ENCODE measurements at regions not wholly inside any gene's neighbourhood (a gene's known extent, or its start where the extent isn't known, plus 50 kb on each side); places are given as distances from the start of the nearest gene placed in this dataset.

DNA sequence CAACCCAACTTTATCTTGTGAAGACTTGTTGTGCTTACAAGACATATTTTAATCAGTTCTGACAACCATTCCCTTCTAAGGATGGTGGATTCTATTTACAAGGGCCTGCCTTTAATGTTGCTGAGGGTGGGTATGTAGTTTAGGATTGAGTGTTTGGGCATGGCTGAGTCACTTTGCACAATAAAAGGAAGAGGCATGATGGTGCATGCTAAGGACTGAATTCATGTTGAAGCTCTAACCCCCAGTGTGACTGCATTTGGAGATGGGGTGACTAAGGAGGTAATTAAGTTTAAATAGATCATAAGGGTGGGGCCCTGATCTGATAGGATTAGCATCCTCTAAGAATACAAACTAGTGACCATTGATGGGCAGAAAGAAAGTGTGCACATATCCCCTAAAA is 196.1 kb upstream of the HS3ST3A1 start:
- CTCF ChIA-PET = interaction anchor here (0.6 kb wide), 1 partner anchor 14 kb away, joined by 4 read pairs; no protein-coding TSS in a partner anchor

DNA sequence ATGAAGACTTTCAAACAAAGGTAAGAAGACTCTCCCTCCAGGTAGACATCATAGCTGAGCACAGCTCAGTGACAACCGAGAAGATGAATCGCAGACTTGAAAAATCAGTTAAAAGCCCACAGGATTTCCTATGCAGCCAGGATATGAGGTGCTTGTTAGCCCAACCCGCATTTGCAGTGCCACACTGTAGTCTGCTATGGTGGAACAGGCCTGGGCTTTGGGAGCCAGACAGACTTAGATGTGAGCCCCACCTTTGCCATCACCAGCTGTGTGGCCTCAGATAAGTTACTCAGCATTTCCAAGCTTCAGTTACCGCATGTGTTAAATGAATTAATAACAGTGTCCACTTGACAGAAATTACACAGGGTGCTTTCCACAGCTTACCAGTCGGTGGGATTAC is 204.4 kb upstream of the HS3ST3A1 start:
- Mint-ChIP-seq H3K4me3 (ENCODE audit: unreplicated experiment) (no peak overlapping the region), H3K27me3 (ENCODE audit: insufficient read depth, unreplicated experiment) (no peaks in the 10 kb centered on the region), H3K4me1 (ENCODE audit: insufficient read depth, unreplicated experiment) (no peaks in the 10 kb centered on the region), H3K27ac (ENCODE audit: low read depth, unreplicated experiment) (no peak overlapping the region), H3K9me3 (ENCODE audit: unreplicated experiment) (no peaks in the 10 kb centered on the region), H3K36me3 (ENCODE audit: insufficient read depth, unreplicated experiment) (no peaks in the 10 kb centered on the region)
- CTCF ChIA-PET = interaction anchor here (0.6 to 0.7 kb wide), 3 partner anchors 180 to 1121 kb away, joined by 3 to 4 read pairs (median 3); no protein-coding TSS in a partner anchor
- DNase-seq (ENCODE audit: unreplicated experiment) = no peak
- intact Hi-C loops (cut with micrococcal nuclease) = no loop called here
- no TSS peak for BruUV-seq (replicated peaks)
- TF ChIP-seq, protein P1, sequence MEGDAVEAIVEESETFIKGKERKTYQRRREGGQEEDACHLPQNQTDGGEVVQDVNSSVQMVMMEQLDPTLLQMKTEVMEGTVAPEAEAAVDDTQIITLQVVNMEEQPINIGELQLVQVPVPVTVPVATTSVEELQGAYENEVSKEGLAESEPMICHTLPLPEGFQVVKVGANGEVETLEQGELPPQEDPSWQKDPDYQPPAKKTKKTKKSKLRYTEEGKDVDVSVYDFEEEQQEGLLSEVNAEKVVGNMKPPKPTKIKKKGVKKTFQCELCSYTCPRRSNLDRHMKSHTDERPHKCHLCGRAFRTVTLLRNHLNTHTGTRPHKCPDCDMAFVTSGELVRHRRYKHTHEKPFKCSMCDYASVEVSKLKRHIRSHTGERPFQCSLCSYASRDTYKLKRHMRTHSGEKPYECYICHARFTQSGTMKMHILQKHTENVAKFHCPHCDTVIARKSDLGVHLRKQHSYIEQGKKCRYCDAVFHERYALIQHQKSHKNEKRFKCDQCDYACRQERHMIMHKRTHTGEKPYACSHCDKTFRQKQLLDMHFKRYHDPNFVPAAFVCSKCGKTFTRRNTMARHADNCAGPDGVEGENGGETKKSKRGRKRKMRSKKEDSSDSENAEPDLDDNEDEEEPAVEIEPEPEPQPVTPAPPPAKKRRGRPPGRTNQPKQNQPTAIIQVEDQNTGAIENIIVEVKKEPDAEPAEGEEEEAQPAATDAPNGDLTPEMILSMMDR (IDR thresholded peaks at IDR 0.05; ENCODE audit: unreplicated experiment) = no peak
- POLR2A ChIA-PET = no interaction called here

More for the DNA sequence above, 196.1 kb upstream of the HS3ST3A1 start:
- no peak for DNase-seq (ENCODE audit: unreplicated experiment)
- Mint-ChIP-seq H3K27me3 (ENCODE audit: insufficient read depth, unreplicated experiment) (no peaks in the 10 kb centered on the region), H3K36me3 (ENCODE audit: insufficient read depth, unreplicated experiment) (peaks cover 6% of the 10 kb centered on the region), H3K9me3 (ENCODE audit: unreplicated experiment) (no peaks in the 10 kb centered on the region), H3K4me3 (ENCODE audit: unreplicated experiment) (no peak overlapping the region), H3K27ac (ENCODE audit: low read depth, unreplicated experiment) (no peak overlapping the region), H3K4me1 (ENCODE audit: insufficient read depth, unreplicated experiment) (no peaks in the 10 kb centered on the region)
- TF ChIP-seq, protein P1 (IDR thresholded peaks at IDR 0.05; ENCODE audit: unreplicated experiment) = no peak
- intact Hi-C loops (cut with micrococcal nuclease) = no loop called here
- no TSS peak for BruUV-seq (replicated peaks)
- POLR2A ChIA-PET = interaction anchor here (0.6 kb wide), 1 partner anchor 421 kb away, joined by 4 read pairs; no protein-coding TSS in a partner anchor

DNA sequence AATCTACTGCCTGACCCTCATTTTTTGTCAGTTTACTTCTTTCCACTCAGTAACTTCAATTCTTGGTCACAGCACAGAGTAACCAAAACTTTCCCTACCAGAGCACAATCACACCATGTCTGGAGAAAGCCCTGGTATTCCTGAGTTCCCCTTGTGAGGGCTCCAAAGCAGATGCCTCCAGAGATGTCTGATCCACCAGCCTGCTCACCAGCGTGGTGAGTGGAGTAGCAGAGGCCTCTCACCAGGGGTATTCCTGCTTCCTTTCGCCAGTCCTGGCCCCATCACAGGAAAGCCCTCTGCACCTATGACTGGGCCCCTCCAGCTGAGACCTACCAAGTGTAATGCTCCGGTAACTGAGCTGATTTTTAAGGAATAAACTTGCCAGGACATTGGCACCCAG is 205.4 kb upstream of the HS3ST3A1 start:
- TF ChIP-seq, protein P1 (IDR thresholded peaks at IDR 0.05; ENCODE audit: unreplicated experiment) = no peak
- Mint-ChIP-seq H3K4me3 (ENCODE audit: unreplicated experiment) (no peak overlapping the region), H3K36me3 (ENCODE audit: insufficient read depth, unreplicated experiment) (no peaks in the 10 kb centered on the region), H3K4me1 (ENCODE audit: insufficient read depth, unreplicated experiment) (no peaks in the 10 kb centered on the region), H3K9me3 (ENCODE audit: unreplicated experiment) (no peaks in the 10 kb centered on the region), H3K27me3 (ENCODE audit: insufficient read depth, unreplicated experiment) (no peaks in the 10 kb centered on the region), H3K27ac (ENCODE audit: low read depth, unreplicated experiment) (no peak overlapping the region)
- intact Hi-C loops (cut with micrococcal nuclease) = no loop called here
- no peak for DNase-seq (ENCODE audit: unreplicated experiment)
- ChIA-PET CTCF (no interaction called here), POLR2A (no interaction called here)
- BruUV-seq (replicated peaks) = no TSS peak

DNA sequence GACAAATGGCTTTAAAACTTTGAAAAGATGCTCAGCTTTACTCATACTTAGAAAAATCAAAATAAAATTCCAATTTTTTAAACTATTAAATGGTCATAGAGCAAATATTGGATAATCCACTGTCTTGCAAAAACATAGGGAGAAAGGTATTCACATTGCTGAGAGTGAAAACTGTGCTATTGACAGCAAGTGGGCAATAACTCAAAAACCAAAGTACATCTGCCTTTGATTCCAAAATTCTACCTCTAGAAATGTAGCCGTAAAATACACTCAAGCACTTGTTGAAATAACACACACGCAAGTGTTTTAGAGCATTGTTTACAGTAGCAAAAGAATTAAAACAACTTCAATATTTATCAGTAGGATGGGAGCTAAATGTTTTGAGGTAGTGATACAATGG is 210.6 kb upstream of the HS3ST3A1 start:
- TF ChIP-seq, protein P1 (IDR thresholded peaks at IDR 0.05; ENCODE audit: unreplicated experiment) = no peak
- CTCF ChIA-PET = interaction anchor here (0.7 to 0.8 kb wide), 2 partner anchors 15 to 28 kb away, joined by 3 to 4 read pairs; no protein-coding TSS in a partner anchor
- POLR2A ChIA-PET = no interaction called here
- Mint-ChIP-seq H3K9me3 (ENCODE audit: unreplicated experiment) (no peaks in the 10 kb centered on the region), H3K27ac (ENCODE audit: low read depth, unreplicated experiment) (no peak overlapping the region), H3K27me3 (ENCODE audit: insufficient read depth, unreplicated experiment) (no peaks in the 10 kb centered on the region), H3K4me1 (ENCODE audit: insufficient read depth, unreplicated experiment) (no peaks in the 10 kb centered on the region), H3K36me3 (ENCODE audit: insufficient read depth, unreplicated experiment) (no peaks in the 10 kb centered on the region), H3K4me3 (ENCODE audit: unreplicated experiment) (no peak overlapping the region)
- DNase-seq (ENCODE audit: unreplicated experiment) = no peak
- BruUV-seq (replicated peaks) = no TSS peak
- intact Hi-C loops (cut with micrococcal nuclease) = no loop called here

Measured in MCF 10A (cell line).